Adrenal gland (tissue), 9 donors: ENCODE measurements at regions not wholly inside any gene's neighbourhood (a gene's known extent, or its start where the extent isn't known, plus 50 kb on each side); places are given as distances from the start of the nearest gene placed in this dataset.

Experiments used
- DNase-seq, 7 donors: peaks; one replicate each; pipeline ENCODE4 v3.0.0-alpha.2; 2019 to 2020
- H3K27ac ChIP-seq, 5 donors: fragments of 200-600 bp; sonication (generic) in 4 of 5; 1 replicate in 3 of 5; 2 replicates in 2 of 5; pipeline versions ENCODE4 v1.5.1 to v1.8.0; 2016 to 2020; ENCODE audit warnings: mild to moderate bottlenecking in 1 of 5
- H3K27me3 ChIP-seq: fragments of 200-600 bp; 2 replicates; pipeline ENCODE4 v1.8.0; 2021
- H3K36me3 ChIP-seq, 2 donors: fragments of 200-600 bp; replicated peaks in 1 of 2; 1 replicate in 1 of 2; 2 replicates in 1 of 2; pipeline versions ENCODE4 v1.5.1 to v1.8.0; 2018 to 2022
- H3K4me1 ChIP-seq, 2 donors: fragments of 200-600 bp; replicated peaks in 1 of 2; 1 replicate in 1 of 2; 2 replicates in 1 of 2; pipeline versions ENCODE4 v1.5.1 to v1.8.0; 2018 to 2021
- H3K4me3 ChIP-seq, 4 donors: fragments of 200-600 bp; sonication (generic) in 3 of 4; one replicate each; pipeline ENCODE4 v1.5.1; 2016 to 2018
- H3K9me3 ChIP-seq, 3 donors: fragments of 200-600 bp; sonication (generic) in 1 of 3; replicated peaks in 1 of 3; 1 replicate in 2 of 3; 2 replicates in 1 of 3; pipeline versions ENCODE4 v1.5.1 to v1.8.0; 2016 to 2021
- CTCF ChIP-seq, 6 experiments: fragments of 450-650 bp in 4 of 6; fragments of 200-600 bp in 2 of 6; sonication (generic) in 1 of 6; IDR thresholded peaks; 1 replicate in 5 of 6; 2 replicates in 1 of 6; pipeline versions ENCODE4 v1.5.1 to v1.8.0; 2016 to 2021; ENCODE audit warnings: antibody characterized with exemption in 6 of 6, mild to moderate bottlenecking in 2 of 6, moderate library complexity in 1 of 6
- POLR2A ChIP-seq, 2 donors: fragments of 450-650 bp; IDR thresholded peaks; one replicate each; pipeline ENCODE4 v1.6.1; 2017; ENCODE audit warnings: antibody characterized with exemption in 2 of 2, mild to moderate bottlenecking in 2 of 2, moderate library complexity in 1 of 2
- WGBS, 4 donors: extraction: QIAGEN DNeasy Blood & Tissue Kit in 2 of 4; methylation state at CpG; one replicate each; pipeline versions ENCODE4 v1.1.5 to v1.1.7; 2013 to 2017; 5-methylcytosine and 5-hydroxymethylcytosine counted together
- intact Hi-C, 2 donors: fragments of 100-400 bp; cut with DNase I; formaldehyde crosslinking; loops; one replicate each; pipeline versions ENCODE4 v1.14.1 to v1.15.0; 2022 to 2023
- donor health status: healthy with polysubstance abuse.
- donor health status: Bipolar disorder and iron deficiency.
- donor health status: DM: yes; HTN: yes; CAD: no.
- donor health status: DM: no; HTN: no; CAD: no.
- donor health status: DM: no; HTN: no; CAD: no.

GRCh38 chr7:23972057-23972456 lies 262.0 kb downstream of the STK31 start:
- no peaks in the 10 kb centered on the region for H3K9me3 ChIP-seq
- H3K4me3 ChIP-seq, result no peak overlapping the region
- no peaks in the 10 kb centered on the region for H3K27me3 ChIP-seq
- H3K4me1 ChIP-seq, result no peaks in the 10 kb centered on the region
- DNase-seq, result no peak
- H3K36me3 ChIP-seq, result no peaks in the 10 kb centered on the region
- H3K27ac ChIP-seq, result no peak overlapping the region
- 87 to 95% (median 90%) methylated on average over 3 of the region's 3 CpGs for WGBS, 4 donors
- intact Hi-C loops, result no loop called here
- no peak for TF ChIP-seq POLR2A (IDR thresholded peaks at IDR 0.05)
- no peak for TF ChIP-seq CTCF (IDR thresholded peaks at IDR 0.05)

- no peaks in the 10 kb centered on the region for H3K27me3 ChIP-seq
- WGBS, 4 donors, result 46 to 51% (median 49%) methylated on average over 3 of the region's 3 CpGs
Observed at GRCh38 chr7:23973264-23973663, 263.2 kb downstream of the STK31 start.

GRCh38 chr7:23980081-23980480 lies 270.1 kb downstream of the STK31 start:
- Histone ChIP-seq H3K36me3 (no peaks in the 10 kb centered on the region), H3K4me3 (no peak overlapping the region), H3K4me1 (no peaks in the 10 kb centered on the region), H3K27ac (no peak overlapping the region), H3K9me3 (peaks cover 0 to 7% (median 4%) of the 10 kb centered on the region in 3 donors), H3K27me3 (no peaks in the 10 kb centered on the region)
- intact Hi-C loops, result no loop called here
- DNase-seq, result no peak
- TF ChIP-seq CTCF (IDR thresholded peaks at IDR 0.05), result no peak
- TF ChIP-seq POLR2A (IDR thresholded peaks at IDR 0.05), result no peak

More at GRCh38 chr7:23973264-23973663, 263.2 kb downstream of the STK31 start:
- TF ChIP-seq POLR2A (IDR thresholded peaks at IDR 0.05) (no peak), CTCF (IDR thresholded peaks at IDR 0.05) (no peak)
- Histone ChIP-seq H3K36me3 (no peaks in the 10 kb centered on the region), H3K4me1 (no peaks in the 10 kb centered on the region), H3K4me3 (no peak overlapping the region), H3K27ac (no peak overlapping the region), H3K9me3 (no peaks in the 10 kb centered on the region)
- no peak for DNase-seq
- intact Hi-C loops, result no loop called here

GRCh38 chr7:23981314-23981713 lies 271.3 kb downstream of the STK31 start:
- TF ChIP-seq POLR2A (IDR thresholded peaks at IDR 0.05) (no peak), CTCF (IDR thresholded peaks at IDR 0.05) (no peak)
- H3K4me3 ChIP-seq, result no peak overlapping the region
- H3K27me3 ChIP-seq, result no peaks in the 10 kb centered on the region
- intact Hi-C loops, result no loop called here
- DNase-seq, result no peak
- H3K9me3 ChIP-seq, result peaks cover 0 to 7% (median 4%) of the 10 kb centered on the region in 3 donors
- H3K27ac ChIP-seq, result no peak overlapping the region
- no peaks in the 10 kb centered on the region for H3K36me3 ChIP-seq
- H3K4me1 ChIP-seq, result no peaks in the 10 kb centered on the region
- WGBS, 4 donors, result 21 to 38% (median 29%) methylated on average over 1 of the region's 1 CpG
